ENCODE measurements at regions not wholly inside any gene's neighbourhood (a gene's known extent, or its start where the extent isn't known, plus 50 kb on each side); places are given as distances from the start of the nearest gene placed in this dataset.

- DNase-seq = no peak
These were observed 118.8 kb upstream of the ZNF217 start for GRCh38 chr20:53712212-53712977.

- no peak for DNase-seq
These were observed 117.9 kb upstream of the ZNF217 start for GRCh38 chr20:53711333-53712211.

DNA sequence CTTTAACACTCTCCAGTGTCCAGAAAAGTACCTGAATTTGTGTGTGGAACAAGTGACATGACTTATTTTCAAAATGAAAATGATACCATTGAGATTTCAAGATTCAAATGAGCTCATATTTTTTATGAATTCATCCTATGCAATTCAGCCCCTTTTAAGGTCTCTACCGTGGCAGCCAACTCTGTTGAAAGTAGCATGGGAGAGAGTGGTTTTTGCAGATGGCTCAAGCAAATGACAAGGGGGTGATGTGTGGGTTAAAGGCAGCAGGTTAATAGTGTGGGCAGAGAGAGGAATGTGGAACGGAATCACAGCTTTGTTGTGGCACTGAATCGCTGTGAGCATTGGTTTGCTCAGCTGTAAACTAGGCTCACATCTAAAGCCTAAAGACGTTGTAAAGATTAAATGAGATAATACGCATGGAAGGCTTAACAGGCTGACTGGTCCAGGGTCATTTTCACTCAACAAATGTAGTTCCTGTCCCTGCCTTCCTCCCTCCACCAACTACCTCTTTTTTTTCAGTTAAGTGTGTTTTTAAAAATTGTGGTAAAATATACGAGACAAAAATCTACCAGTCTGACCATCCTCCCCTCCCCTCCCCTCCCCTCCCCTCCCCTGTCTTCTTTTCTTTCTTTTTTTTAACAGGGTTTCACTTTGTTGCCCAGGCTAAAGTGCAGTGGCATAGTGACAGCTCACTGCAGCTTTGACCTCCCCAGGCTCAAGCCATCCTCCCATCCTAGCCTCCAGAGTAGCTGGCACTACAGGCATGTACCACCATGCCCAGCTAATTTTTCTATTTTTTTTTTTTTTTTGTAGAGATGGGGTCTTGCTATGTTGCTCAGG, 114.7 kb upstream of the ZNF217 start:
- no peak for DNase-seq

DNA sequence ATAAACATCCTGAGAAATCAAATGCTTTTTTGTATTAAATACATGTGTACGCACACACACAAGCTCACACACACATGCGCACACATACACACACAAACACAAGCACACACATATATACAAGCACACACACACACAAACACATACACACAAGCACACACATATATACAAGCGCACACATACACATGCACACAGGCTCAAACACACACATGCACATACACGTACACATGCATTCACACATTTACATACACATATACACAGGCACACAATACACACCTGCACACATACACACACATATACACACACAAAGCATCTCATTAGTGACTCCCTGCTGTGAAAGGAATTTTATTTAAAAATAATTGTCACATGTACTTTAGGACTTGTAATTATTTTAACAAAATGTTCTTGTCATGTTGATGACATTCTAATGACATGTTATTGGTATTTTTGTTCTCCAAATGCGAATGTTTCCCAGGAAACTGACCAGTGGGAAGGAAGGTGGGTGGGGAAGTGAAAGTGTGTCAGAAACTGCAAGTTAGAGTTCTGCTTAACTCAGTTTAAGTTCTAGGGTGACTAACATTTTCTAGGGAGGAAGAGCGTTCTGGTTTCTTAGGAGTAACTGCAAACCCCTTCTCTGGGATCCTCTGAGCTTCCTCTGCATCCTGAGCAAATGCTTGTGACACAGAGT, 113.9 kb upstream of the ZNF217 start:
- no peak for DNase-seq

DNA sequence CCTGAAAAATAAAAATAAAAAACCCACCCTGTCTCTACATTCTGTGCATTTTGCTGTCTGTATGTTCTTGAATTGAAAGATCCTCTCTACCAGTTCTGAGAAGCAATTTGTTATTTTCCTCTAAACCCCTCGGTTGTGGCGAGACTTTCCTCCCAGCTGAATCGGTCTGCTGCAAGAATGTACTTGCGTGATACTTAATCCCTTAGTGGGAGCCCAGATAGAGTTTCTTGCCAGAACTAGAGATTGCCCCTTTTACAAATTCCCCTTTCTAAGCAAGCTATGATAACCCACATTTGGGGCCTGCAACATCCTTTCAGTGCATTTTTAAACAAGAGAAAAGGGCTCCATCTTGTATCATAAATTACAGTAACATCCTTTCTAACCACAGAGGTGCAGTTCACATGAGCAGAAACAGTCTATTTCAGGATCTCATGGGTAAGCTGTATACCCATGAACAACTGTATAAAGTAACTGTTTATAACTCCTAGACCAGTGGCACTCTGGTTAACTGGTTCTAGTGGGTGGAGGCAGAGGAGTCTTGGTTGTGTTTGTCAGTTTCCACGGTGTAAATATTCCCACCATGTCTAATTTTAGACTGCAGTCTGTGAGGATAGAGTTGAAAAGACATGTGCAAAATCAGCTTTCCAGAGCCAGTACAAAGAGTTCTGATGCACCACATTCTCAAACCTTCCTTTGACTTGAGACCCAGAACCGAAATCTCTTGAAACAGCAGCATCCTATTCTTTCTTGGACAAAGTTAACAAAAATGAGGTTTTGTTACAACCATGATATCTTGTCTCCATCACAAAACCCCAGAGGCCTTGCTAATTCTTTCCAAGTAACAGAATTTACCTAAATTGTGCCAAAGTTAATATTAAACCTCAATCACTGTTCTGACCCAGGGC, 113.1 kb upstream of the ZNF217 start:
- no peak for DNase-seq

DNA sequence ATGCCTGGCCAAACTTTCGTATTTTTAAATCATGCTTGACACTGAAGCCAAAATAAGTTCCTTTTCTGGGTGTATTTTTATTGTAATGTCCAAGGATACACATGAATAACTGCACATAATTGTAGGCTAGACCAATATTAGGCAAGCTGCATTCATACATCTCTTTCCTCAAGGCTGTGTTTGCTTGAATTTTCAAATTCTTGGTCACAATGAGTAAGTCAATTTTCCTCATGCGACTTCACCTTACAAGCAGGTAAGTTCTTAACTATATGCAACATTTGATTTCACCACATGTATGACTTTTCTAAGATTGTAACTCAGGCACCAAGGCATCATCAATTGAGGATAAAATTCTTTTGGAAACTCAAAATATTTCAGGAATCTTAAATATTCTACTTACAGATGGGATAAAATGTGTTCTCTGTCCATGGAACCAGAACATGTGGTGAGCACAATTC, 112.4 kb upstream of the ZNF217 start:
- no peak for DNase-seq

- no peak for DNase-seq
These were observed 109.0 kb upstream of the ZNF217 start for GRCh38 chr20:53702617-53703016.

DNA sequence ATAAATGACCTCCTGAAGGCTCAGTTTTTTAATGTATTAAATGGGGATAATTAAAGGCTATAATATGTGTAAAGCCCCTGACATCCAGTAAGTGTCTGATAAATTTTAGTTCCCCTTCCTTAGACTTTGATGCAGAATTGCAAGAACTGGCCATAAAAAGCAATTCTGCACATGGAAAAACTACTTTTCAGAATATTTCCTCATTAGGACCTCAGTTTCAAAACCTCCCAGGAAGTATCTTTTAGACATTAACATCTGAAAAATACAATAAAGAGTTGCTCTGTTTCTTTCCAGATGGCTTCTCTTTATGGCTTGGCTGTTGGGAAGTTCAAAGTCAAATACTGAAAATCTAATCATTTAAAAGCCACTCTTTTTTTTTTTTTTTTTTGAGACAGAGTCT, 106.3 kb upstream of the ZNF217 start:
- DNase-seq = no peak

DNA sequence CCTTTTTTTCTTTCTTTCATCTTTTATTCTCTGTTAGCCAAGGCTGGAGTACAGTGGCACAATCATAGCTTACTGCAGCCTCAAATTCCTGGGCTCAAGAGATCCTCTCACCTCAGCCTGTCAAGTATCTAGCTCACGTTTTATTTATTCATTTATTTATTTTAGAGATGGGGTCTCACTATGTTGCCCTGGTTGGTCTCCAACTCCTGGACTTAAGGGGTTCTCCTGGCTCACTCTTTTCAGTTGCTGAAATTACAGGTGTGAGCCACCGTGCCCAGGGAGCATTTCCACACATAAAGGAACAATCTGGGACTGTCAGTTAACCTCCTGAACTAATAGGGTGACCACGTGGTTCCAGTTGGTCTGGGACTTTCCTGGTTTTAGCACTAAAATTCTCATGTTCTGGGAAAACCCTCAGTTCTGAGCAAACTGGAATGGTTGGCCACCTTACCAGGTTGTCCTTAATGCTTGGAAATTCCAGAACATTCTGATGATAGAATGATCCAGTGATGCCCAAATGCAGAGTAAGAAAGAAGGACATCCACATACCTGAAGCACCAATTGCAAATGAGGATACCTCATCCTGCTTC, 105.5 kb upstream of the ZNF217 start:
- DNase-seq = no peak

DNA sequence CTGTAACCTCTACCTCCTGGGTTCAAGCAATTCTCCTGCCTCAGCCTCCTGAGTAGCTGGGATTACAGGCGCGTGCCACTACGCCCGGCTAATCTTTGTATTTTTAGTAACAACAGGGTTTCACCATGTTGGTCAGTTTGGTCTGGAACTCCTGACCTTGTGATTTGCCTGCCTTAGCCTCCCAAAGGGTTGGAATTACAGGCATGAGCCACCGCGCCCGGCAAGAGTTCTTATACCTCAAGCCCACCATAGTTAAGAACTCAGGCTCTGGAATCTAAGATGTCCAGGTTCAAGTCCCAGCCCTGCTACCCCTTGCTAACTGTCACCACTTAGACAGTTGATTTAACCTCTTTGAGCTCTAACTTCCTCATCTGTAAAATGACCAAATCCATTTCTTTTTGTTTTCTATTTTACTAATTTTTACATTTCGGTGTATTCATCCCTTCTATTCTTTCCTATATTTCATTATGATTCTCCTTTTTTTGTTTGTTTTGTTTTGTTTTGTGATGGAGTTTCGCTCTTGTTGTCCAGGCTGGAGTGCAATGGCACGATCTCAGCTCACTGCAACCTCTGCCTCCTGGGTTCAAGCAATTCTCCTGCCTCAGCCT, 104.8 kb upstream of the ZNF217 start:
- DNase-seq = no peak

DNA sequence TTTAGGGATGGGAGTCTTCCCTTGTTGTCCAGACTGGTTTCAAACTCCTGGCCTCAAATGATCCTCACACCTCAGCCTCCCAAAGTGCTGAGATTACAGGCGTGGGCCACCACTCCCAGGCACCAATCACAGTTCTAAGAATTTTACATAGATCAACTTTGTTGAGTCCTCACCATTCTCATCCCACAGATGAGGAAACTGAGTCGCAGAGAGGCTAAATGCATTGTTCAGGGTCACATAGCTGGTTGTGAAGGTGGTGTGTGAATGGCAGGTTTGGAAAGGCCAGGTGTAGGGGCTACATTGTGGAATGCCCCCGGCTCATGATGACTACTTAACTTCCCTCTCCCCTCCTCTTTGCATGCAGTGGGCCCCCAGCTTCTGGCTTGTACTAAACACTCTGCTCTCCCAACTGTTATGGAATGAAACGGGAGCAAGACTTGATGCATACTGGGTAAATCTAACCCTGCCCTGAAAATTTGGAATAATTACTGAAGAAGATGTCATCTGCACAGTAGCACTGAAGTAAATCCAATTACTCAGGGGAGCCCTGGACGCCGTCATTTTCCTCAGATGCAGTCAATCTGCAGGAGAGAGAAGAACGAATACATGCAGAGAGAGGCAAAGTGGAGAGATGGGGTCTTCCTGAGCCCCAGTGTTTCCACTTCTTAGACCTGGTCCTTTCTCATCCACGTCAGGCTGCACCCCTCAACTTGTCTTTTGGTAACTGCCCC, 102.3 kb upstream of the ZNF217 start:
- DNase-seq = no peak

GRCh38 chr20:53693262-53693871, 99.7 kb upstream of the ZNF217 start:
- no peak for DNase-seq

GRCh38 chr20:53692465-53693067, 98.9 kb upstream of the ZNF217 start:
- peak; percentile 21 for DNase-seq

DNA sequence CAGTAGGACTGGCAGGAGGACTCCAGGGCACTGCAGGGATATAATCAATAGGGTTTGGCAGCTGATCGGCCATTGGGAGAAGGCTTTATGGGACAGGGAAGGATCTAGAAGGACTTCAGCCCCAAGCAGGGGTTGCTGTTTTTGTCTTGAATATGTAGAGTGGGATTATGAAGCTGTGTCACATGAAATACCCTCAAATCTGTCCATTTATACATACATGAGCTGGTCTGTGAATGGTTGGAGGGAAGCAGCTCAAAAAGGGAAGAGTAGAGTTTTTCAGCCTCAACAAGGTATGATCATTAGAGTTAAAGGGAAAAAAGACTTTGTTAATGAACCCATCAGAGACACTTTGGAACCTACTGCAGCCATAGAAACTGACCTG, 98.2 kb upstream of the ZNF217 start:
- no peak for DNase-seq

DNA sequence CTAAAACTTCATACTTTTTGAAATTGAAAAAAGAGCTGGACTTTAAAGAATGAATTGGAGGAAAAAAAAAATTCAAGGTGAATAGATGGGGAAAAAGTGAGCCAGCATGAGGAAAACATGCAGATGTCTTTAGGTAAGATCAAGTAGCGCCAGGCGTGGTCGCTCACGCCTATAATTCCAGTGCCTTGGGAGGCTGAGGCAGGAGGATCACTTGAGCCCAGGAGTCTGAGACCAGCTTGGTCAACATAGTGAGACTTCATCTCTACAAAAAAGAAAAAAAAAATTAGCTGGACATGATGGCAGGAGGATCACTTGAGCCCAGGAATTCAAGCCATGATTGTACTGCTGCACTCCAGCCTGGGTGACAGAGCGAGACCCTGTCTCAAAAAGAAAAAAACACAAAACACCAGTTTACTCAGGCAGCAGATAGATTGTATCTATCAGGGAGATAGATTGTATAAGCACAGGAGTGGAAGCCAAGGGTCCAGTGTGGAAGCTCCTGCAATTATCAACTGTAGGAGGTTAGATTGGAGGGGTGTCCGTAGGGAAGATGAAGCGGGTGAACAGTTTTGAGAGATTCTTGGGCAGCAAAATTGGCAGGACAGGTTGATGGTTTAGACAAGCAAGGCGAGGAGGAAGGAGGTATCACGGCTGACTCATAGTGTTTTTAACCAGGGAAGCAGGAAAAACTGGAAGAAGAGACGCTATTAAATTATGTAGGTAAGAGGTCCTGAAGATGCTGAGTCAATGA, 97.6 kb upstream of the ZNF217 start:
- DNase-seq = no peak

DNA sequence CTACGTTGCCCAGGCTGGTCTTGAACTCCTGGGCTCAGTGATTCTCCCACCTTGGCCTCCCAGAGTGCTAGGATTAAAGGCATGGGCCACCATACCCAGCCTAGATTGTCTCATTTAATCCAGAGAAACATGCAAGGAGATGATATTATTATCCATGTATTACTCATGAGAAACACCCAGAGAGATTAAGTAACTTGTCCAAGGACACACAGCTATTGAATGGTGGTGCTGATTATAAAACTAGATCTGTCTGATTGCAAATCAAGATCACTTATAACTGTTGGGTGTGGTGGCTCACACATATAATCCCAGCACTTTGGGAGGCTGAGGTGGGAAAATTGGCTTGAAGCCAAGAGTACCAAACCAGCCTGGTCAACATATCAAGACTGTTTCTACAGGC, 94.4 kb upstream of the ZNF217 start:
- no peak for DNase-seq

- no peak for DNase-seq
These were observed 91.5 kb upstream of the ZNF217 start for GRCh38 chr20:53685070-53685595.

DNA sequence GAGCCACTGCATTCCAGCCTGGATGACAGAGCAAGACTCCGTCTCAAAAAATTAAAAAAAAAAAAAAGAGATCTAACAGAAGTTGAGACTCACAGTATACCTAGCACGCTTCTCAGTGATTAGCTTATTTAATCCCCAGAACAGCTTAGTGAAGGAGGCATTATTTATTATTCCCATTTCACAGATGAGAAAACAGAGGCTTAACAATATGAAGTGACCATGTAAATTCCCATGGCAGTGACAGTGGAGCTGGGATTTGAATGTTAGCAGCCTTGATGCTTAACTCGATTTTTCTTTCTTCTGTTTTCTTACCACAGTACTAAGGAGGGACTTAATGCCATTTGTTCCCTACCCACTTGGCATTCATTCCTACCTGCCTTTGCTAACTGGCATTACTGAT, 89.9 kb upstream of the ZNF217 start:
- no peak for DNase-seq

Measured in NCI-H510A treated with DMSO at 0.1 percent for 48 hours (cell line).